ENCODE measurements at regions not wholly inside any gene's neighbourhood (a gene's known extent, or its start where the extent isn't known, plus 50 kb on each side); places are given as distances from the start of the nearest gene placed in this dataset.

DNA sequence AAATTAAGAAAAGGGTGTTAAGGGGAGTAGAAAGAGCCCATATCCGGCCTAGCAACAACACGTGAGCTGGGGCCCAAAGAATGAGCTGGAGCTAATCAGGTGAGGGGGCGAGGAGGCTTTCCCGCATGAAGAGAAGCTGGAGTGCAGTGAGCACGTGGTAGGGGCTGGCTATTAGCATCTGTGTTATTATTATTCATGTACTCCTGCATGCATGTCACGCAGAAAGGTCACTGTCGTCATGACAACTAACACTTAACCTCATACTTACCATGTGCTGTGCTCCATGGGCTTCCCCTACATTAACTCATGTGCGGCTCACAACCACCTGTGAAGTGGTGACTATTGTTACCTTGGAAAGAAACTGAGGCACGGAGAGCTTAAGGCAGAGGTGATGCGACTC is 227.6 kb upstream of the UBL3 start:
- TF ChIP-seq, protein P1, sequence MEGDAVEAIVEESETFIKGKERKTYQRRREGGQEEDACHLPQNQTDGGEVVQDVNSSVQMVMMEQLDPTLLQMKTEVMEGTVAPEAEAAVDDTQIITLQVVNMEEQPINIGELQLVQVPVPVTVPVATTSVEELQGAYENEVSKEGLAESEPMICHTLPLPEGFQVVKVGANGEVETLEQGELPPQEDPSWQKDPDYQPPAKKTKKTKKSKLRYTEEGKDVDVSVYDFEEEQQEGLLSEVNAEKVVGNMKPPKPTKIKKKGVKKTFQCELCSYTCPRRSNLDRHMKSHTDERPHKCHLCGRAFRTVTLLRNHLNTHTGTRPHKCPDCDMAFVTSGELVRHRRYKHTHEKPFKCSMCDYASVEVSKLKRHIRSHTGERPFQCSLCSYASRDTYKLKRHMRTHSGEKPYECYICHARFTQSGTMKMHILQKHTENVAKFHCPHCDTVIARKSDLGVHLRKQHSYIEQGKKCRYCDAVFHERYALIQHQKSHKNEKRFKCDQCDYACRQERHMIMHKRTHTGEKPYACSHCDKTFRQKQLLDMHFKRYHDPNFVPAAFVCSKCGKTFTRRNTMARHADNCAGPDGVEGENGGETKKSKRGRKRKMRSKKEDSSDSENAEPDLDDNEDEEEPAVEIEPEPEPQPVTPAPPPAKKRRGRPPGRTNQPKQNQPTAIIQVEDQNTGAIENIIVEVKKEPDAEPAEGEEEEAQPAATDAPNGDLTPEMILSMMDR (IDR thresholded peaks at IDR 0.05; ENCODE audit: extremely low read depth, missing control alignments) = no peak
- no peak for DNase-seq (ENCODE audit: low spot score)

- DNase-seq (ENCODE audit: low spot score) = no peak
- TF ChIP-seq, protein P1 (IDR thresholded peaks at IDR 0.05; ENCODE audit: extremely low read depth, missing control alignments) = no peak
These were observed 226.9 kb upstream of the UBL3 start for GRCh38 chr13:30077240-30077735.

DNA sequence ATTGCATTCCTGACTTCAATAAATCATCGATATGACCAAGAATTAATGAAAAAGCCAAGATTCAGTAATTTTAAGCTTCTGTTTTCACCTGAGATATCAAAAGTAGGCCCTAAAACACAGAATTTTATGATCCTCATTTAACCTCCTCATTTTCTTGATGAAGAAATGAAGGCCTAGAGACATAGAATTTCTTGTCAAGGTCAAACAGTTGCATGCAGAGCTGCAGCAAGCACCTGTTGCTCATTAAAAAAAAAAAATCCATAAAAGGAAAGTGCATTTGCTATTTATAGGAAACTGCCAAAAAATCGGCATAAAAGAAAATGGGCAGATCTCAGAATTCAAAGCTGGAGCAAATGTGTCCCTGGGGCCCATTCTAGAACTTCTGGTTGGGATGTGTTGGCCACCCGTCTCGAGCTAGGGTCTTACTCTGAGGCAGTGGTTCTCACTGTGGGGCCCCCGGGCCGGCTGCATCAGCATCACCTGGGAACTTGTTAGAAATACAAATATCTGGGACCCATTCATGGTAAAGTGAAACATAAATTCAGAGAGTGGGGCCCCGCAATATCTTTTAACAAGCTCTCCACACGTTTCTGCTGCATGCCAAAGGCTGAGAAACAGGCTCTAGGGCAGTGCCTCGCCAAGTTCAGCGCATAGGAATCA is 224.7 kb upstream of the UBL3 start:
- TF ChIP-seq, protein P1 (IDR thresholded peaks at IDR 0.05; ENCODE audit: extremely low read depth, missing control alignments) = no peak

GRCh38 chr13:30074431-30074830 is 224.0 kb upstream of the UBL3 start:
- no peak for DNase-seq (ENCODE audit: low spot score)
- TF ChIP-seq, protein P1 (IDR thresholded peaks at IDR 0.05; ENCODE audit: extremely low read depth, missing control alignments) = no peak

More for the DNA sequence above, 224.7 kb upstream of the UBL3 start:
- no peak for DNase-seq (ENCODE audit: low spot score)

- TF ChIP-seq, protein P1 (IDR thresholded peaks at IDR 0.05; ENCODE audit: extremely low read depth, missing control alignments) = no peak
- DNase-seq (ENCODE audit: low spot score) = no peak
These were observed 222.4 kb upstream of the UBL3 start for GRCh38 chr13:30072818-30073186.

DNA sequence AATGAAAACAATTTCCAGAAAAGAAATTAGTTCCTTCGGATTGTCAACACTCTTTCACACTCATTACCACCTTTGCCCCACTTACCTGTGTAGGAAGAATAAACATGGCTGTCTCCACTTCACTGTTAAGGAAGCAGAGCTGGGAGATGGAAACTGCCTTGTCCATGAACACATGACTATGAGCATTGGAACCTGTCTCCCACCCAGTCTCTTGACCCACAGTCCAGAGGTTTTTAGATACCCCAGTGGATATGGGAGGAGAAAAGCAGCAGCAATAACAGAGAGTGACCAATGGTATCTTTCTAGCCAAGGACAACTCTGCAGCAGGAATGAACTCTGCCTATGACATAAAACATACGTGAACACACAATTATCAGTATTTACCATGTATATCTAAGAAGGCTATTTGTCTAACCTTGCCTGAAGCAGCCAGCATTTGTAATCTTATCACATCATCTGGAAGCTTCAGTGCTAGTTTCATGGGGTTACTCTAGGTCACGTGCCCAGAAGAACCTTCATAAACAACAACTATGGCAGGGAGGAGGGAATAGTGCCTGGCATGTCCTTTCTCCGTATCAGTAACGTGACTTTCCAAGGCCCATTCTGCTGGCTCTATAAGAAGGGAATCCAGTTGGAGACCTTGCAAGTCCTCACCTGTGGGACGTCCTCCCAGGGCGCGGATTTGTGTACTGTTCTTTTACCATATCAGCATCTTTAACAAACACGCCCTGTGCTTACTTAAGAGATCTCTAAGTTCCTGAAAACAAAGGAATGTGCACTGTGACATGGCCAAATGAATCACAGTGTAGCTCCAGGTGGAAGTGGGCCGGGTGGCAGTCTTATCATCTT is 221.8 kb upstream of the UBL3 start:
- TF ChIP-seq, protein P1 (IDR thresholded peaks at IDR 0.05; ENCODE audit: extremely low read depth, missing control alignments) = no peak
- DNase-seq (ENCODE audit: low spot score) = no peak

GRCh38 chr13:30065181-30065580 is 214.8 kb upstream of the UBL3 start:
- TF ChIP-seq, protein P1 (IDR thresholded peaks at IDR 0.05; ENCODE audit: extremely low read depth, missing control alignments) = no peak

More at GRCh38 chr13:30065181-30065580, 214.8 kb upstream of the UBL3 start:
- no peak for DNase-seq (ENCODE audit: low spot score)
